ENCODE measurements at regions not wholly inside any gene's neighbourhood (a gene's known extent, or its start where the extent isn't known, plus 50 kb on each side); places are given as distances from the start of the nearest gene placed in this dataset.
"Not testable (repeated sequence)": the region's sequence is repeated elsewhere in the genome, so short reads cannot be mapped to it uniquely, and the experiment has no call there.

- DNase-seq (ENCODE audit: low read depth), result no peak
Measured at GRCh38 chr11:69869311-69869939, 50.2 kb upstream of the FGF3 start.

- DNase-seq (ENCODE audit: low read depth), result no peak
Measured at GRCh38 chr11:69870766-69871165, 51.5 kb upstream of the FGF3 start.

DNA sequence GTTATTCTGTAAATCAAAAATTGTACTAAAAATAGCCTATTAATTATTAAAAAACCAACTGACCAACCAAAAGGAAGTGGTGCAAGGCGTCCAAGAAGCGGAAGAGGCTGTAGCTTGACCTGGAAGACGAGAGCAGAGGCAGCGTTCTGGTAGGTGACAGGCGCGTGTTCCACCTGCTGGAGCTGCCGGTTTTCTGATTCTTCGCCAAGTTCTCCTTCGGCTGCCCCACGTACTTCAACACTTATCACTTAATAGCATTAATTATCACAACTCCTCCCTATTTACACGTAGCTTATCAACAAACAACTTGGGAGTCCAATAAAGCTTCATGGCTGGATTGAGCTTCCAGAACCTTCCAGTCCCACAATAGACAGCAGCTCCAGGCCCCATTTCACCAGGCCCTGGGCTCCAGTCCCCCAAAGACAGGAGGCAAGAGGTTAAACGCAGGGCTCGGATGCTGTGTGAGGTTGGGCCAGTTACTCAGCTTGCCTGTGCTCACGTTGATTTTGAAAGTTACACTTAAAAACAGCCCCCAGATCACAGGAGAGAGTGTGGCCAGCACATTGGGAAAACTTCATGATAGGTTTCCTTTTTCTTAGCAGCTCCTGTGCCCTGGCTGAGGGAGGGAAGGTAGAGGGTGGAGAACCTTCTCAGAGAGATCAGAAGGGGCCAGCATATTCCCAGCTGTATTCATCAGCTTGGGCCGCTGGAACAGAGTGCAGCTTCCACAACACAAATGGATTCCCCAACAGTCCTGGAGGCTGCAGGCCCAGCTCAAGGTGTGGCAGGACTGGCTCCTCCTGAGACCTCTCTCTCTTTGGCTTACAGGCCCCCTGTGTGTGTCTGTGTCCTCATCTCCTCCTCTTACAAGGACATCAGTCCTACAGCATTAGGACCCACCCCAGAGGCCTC, 54.2 kb upstream of the FGF3 start:
- no peak for DNase-seq (ENCODE audit: low read depth)

DNA sequence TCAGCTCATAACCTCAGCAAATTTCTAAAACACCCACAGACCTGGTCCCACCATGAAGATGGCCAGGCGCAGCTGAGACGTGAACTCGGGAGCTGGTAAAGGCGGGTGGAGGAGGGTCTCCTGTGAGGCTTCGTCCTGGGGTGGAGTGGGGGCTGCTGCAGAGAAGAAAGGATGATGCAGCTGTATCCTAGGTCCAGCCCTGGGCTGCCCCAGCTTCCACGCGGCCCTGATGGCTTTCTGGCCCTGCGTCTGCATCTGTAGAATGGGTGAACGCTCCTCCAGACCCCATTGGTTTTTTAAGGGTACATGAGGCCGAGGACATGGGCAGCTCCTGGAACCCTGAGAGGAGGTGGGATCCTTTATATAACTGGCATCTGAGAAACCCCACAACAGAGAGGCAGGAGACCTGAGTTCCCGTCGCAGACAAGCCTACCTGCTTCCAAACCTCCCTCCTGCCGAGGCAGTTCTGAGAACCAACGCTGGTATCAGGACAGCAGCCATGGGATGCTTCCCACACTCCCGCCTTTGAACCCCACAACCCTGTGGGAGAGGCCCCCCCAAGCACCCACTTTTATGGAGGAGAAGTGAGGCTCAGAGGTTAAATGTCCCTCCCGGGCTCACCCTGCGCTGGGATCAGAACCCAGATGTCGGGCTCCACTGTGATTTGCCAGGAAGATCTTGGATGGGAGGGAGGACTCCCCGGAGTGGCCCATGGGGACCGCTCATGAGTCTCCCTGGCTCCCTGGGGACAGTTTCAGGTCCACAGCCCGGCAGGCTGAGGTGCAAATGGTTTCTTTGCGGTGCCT, 55.2 kb upstream of the FGF3 start:
- DNase-seq (ENCODE audit: low read depth), result no peak

DNA sequence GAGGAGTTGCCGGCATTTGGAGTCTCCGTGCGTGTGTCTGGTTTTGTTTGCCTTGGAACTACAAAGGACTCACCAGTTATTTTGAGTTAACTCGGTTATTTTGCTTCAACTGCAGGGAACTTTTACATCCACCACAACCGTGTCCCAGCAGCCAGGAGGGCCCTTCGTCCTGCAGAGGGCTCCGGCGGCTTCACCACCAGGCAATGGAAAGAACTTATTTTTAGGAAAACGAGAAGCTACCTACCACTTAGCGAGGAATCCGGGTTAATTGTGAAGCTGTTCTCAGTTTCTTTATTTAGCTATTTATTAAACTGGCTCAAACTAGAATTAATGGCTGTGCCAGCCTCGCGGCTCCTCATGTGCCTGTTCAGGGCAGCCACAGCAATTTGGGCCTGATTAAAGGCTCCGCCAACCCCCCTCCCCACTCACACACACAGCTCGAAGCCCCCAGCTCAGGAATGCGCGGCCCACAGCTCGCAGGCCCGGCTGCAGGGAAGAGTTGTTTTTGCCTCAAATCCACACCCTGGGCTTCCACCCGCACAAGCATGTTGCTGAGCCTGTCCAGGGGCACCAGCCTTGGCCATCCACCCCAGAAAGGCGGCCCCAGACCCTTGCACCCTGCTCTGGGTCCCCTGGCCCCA, 55.9 kb upstream of the FGF3 start:
- no peak for DNase-seq (ENCODE audit: low read depth)

GRCh38 chr11:69876013-69876412, 56.8 kb upstream of the FGF3 start:
- no peak for DNase-seq (ENCODE audit: low read depth)

DNA sequence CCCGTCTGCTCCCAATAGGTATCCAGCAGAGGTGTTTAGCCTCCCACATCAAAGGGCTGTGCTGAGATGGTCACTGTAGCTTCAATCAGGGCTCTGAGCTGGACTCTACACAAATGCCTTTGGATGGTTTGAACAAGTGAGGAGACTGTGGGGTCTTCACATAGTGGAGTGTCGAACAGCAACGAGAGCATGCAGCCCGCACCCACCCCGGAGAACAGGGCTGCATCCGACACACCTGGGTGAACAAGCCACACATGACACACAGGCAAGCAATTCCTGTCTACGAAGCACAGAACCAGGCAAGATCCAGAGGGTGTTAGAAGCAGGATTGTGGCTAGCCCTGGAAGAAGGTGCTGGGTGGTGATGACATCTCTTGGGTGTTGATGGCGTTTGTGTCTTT, 58.0 kb upstream of the FGF3 start:
- DNase-seq (ENCODE audit: low read depth), result no peak

- not testable (repeated sequence) for DNase-seq (ENCODE audit: low read depth)
Measured at GRCh38 chr11:69877704-69878103, 58.5 kb upstream of the FGF3 start.

- DNase-seq (ENCODE audit: low read depth), result no peak
Measured at GRCh38 chr11:69878144-69878883, 59.1 kb upstream of the FGF3 start.

DNA sequence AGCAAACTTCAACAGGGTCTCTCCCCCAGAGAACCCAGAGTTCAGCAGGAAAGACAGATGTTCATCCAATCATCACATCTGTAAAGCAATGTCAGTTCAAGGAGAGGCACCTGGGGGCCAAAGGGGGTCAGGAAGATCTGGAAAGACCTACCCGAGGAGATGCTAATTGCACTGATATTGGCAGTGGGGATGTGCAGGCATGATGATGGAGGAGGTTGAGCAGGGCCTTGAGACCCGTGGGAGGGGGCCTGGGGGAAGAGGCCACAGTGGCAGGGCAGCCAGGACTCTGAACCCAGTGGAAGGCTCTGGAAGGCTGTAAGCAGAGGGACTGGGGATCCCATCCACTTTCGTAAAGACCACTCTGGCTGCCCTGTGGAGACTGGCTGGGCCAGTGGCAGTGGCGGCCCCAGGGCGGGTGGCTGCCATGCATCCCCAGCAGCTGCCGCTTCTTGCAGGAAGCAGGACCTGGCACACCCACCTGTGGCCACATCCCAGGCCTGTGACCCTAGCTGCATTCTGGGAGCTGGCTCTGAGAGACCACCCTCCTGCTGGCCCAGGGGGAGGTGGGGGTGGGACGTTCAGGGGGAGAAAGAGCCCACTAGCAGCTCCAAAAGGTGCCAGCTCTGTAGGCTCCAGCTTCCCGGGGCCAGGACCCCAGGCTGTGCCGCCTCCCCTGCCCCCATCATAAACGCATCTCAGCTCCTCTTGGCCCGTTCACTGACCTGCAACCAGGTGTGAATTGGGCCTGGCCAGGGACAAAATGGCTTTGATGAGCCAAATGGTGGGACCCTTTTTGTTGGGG, 59.9 kb upstream of the FGF3 start:
- no peak for DNase-seq (ENCODE audit: low read depth)

- DNase-seq (ENCODE audit: low read depth), result no peak
Measured at GRCh38 chr11:69879729-69880005, 60.5 kb upstream of the FGF3 start.

DNA sequence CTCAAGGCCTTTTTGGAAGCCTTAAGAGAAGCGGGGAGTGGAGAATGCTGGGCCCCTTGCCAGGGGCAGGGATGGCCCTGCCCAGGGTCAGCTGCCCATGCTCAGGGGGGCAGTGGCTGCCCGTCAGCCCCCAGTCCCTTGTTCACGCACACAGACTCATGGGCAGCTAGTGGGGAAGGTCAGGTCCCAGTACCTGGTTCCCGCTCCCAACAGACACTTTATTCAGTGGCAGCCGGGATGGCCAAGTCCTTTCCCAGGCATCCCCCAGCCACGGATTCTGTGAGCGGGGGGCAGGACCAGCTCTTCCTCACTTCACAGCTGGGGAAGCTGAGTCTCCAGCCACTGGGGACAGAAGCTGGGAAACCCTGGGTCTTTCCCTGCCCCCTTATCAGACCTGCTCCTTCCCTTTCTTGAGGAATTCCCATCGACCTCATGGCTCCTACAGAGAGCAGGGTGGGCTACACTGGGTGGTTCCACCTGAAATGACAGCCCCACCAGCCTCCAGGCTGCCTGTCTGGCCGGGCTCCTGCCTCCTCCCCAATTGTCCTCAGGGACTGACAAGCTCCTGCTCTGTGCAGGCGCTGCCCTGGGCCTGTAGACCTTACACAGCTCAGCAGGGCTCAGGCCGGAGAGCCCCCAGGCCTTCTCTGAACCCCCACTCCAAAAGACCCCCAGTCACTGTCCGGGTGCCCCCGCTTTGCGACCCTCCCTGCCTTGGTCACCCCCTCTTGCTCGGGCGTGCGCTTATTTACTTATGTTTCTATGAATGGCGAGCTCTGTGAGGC, 61.0 kb upstream of the FGF3 start:
- no peak for DNase-seq (ENCODE audit: low read depth)

DNA sequence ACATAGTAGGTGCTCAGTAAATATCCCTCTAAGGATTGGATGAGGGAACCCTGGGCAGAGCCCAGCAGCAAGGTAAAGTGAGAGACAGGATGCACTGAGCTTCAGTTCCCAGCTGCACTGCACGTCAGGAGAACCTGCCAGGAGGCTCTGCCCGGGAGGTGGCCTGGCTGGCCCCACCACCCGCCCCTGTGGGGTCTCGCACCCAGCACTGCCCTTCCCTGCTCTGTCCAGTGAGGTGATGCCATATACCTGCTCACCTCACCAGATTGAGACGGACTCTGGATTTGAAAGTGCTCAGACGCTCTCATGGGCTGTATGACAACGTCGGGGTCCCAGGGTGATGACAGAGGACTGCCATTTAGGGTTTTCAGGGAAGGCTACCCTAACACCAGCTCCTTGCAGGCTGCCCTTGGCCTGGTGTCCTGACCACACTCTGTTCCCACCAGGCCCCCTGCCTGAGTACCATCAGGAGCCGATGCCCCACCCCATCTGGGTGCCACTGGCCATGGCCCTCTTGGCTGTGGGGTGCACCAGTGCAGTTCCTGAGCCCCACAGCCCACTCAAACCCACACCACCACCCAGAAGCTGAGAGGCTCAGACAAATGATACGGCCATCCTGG, 61.7 kb upstream of the FGF3 start:
- no peak for DNase-seq (ENCODE audit: low read depth)

GRCh38 chr11:69881467-69882269, 62.5 kb upstream of the FGF3 start:
- no peak for DNase-seq (ENCODE audit: low read depth)

DNA sequence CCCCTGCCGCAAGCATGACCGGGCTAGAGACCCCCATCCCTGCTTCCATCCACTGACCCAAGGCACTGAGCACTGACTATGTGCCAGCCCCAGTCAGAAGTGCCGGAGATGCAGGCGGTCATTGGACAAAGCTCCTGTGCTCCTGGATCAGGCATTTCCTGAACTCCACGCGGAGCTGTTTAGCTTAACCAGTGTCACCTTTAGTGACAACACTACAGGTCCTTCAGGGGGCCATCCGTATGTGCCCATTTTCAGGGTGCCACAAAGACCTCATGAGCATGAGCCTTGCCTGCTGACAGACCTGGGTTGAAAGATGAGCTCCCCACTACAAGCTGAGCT, 63.0 kb upstream of the FGF3 start:
- DNase-seq (ENCODE audit: low read depth), result no peak

GRCh38 chr11:69883292-69884255, 64.4 kb upstream of the FGF3 start:
- no peak for DNase-seq (ENCODE audit: low read depth)

DNA sequence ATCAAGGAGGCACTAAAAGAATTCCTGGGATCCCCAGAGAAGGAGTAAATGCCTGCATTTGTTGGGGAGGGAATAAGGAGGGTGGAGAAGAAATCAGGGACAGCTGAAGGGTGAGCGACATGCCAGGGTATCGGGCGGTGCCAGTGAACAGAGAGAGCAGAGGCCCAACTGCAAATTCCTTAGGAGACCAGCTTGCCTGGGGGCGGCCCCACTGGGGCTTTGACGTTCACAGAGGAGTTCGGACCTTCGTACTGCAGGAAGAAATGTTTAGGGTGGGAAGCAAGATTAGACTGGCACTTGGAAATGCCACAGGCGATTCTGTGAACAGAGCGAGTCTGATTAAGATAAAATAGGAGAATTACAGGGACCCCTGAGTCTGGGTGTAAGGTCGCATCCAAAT, 65.1 kb upstream of the FGF3 start:
- DNase-seq (ENCODE audit: low read depth), result no peak

GRCh38 chr11:69884751-69885150, 65.5 kb upstream of the FGF3 start:
- no peak for DNase-seq (ENCODE audit: low read depth)
